Neural crest cell (in vitro differentiated cells): ENCODE measurements at regions not wholly inside any gene's neighbourhood (a gene's known extent, or its start where the extent isn't known, plus 50 kb on each side); places are given as distances from the start of the nearest gene placed in this dataset.

ENCODE experiments used
- DNase-seq: peaks from one replicate; pipeline ENCODE4 v3.0.0; 2021; ENCODE audit warnings: low read depth, mixed read lengths, low spot score
- H3K27ac Mint-ChIP-seq: one replicate; pipeline ENCODE4 v1.8.0; 2021; ENCODE audit warnings: mild to moderate bottlenecking, mixed read lengths; ENCODE audit not compliant: unreplicated experiment
- H3K27me3 Mint-ChIP-seq: 2 replicates; pipeline ENCODE4 v1.8.0; 2021; ENCODE audit warnings: low read depth, mild to moderate bottlenecking, mixed read lengths
- H3K36me3 Mint-ChIP-seq: 2 replicates; pipeline ENCODE4 v1.8.0; 2021; ENCODE audit warnings: low read depth, mild to moderate bottlenecking, mixed read lengths
- H3K4me1 Mint-ChIP-seq: 2 replicates; pipeline ENCODE4 v1.8.0; 2021; ENCODE audit warnings: mixed read lengths
- H3K4me3 Mint-ChIP-seq: one replicate; pipeline ENCODE4 v1.8.0; 2021; ENCODE audit warnings: mild to moderate bottlenecking, mixed read lengths
- H3K9me3 Mint-ChIP-seq: 2 replicates; pipeline ENCODE4 v1.8.0; 2021; ENCODE audit warnings: mixed read lengths
- TF ChIP-seq, protein P1 (sequence below): fragments of 200-600 bp; sonication (generic); conservative IDR thresholded peaks from 2 replicates; pipeline ENCODE4 v1.5.0; 2021; ENCODE audit warnings: antibody characterized with exemption, mild to moderate bottlenecking

DNA sequence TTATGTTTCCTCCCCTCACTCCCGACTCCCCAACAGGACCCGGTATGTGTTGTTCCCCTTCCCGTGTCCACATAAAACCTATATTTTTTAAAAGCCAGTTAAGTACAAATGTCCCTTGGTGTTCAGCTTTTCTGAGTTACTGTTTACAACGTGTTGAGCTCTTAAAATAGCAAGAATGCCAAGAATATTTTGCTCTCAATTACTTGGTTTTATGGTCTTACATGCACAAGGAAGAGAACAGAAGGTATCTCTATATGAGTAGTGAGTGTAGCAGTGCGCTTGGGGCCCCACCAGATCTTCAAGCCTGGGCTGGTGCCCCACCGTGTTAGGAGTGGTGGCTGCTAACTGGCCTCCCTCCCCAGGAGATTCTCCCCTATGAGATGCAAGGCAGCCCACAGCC is 75.3 kb downstream of the RIN2 start:
- H3K27ac Mint-ChIP-seq, result no peak overlapping the region

DNA sequence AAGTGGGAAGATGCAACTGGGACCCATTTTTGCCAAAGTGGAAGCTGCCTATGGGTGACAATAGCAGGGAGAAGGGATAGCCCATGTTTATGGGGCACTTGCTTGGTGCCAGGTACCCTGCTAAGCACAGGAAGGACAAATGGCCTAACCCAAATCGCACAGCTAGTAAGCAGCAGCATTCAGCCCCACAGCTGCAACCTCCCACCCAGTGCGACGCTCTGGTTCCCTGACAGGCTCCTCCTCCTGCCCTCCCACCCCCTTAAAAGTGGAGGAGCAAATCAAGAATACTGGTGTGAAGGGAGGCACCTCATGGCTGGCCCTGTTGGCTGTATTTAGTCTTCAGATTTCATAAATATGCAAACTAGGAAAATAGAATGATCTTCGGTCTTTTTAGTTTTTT is 76.2 kb downstream of the RIN2 start:
- no peak overlapping the region for H3K27ac Mint-ChIP-seq
- TF ChIP-seq, protein P1, sequence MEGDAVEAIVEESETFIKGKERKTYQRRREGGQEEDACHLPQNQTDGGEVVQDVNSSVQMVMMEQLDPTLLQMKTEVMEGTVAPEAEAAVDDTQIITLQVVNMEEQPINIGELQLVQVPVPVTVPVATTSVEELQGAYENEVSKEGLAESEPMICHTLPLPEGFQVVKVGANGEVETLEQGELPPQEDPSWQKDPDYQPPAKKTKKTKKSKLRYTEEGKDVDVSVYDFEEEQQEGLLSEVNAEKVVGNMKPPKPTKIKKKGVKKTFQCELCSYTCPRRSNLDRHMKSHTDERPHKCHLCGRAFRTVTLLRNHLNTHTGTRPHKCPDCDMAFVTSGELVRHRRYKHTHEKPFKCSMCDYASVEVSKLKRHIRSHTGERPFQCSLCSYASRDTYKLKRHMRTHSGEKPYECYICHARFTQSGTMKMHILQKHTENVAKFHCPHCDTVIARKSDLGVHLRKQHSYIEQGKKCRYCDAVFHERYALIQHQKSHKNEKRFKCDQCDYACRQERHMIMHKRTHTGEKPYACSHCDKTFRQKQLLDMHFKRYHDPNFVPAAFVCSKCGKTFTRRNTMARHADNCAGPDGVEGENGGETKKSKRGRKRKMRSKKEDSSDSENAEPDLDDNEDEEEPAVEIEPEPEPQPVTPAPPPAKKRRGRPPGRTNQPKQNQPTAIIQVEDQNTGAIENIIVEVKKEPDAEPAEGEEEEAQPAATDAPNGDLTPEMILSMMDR, result no peak
- H3K27me3 Mint-ChIP-seq, result no peaks in the 10 kb centered on the region

More for the DNA sequence above, 75.3 kb downstream of the RIN2 start:
- no peaks in the 10 kb centered on the region for H3K27me3 Mint-ChIP-seq
- no peak overlapping the region for H3K4me3 Mint-ChIP-seq
- no peaks in the 10 kb centered on the region for H3K9me3 Mint-ChIP-seq
- TF ChIP-seq, protein P1, result no peak
- peaks cover 2% of the 10 kb centered on the region for H3K4me1 Mint-ChIP-seq
- H3K36me3 Mint-ChIP-seq, result no peaks in the 10 kb centered on the region
- no peak for DNase-seq

DNA sequence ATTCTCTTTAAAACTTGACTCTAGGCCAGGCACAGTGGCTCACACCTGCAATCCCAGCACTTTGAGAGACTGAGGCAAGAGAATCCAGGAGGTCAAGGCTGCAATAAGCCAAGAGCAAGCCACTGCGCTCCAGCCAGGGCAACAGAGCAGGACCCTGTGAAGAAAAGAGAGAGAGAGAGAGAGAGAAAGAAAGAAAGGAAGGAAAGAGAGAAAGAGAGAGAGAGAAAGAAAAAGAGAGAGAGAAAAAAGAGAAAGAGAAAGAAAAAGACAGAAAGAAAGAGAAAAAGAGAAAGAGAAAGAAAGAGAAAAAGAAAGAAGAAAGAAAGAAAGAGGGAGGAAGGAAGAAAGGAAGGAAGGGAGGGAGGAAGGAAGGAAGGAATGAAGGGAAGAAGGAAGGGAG is 76.7 kb downstream of the RIN2 start:
- Mint-ChIP-seq H3K4me3 (no peak overlapping the region), H3K4me1 (peaks cover 10% of the 10 kb centered on the region), H3K27me3 (no peaks in the 10 kb centered on the region), H3K36me3 (no peaks in the 10 kb centered on the region), H3K9me3 (no peaks in the 10 kb centered on the region), H3K27ac (no peak overlapping the region)
- TF ChIP-seq, protein P1, result no peak
- no peak for DNase-seq

More for the DNA sequence above, 76.2 kb downstream of the RIN2 start:
- no peak for DNase-seq
- Mint-ChIP-seq H3K9me3 (no peaks in the 10 kb centered on the region), H3K36me3 (no peaks in the 10 kb centered on the region), H3K4me3 (no peak overlapping the region), H3K4me1 (peaks cover 5% of the 10 kb centered on the region)

DNA sequence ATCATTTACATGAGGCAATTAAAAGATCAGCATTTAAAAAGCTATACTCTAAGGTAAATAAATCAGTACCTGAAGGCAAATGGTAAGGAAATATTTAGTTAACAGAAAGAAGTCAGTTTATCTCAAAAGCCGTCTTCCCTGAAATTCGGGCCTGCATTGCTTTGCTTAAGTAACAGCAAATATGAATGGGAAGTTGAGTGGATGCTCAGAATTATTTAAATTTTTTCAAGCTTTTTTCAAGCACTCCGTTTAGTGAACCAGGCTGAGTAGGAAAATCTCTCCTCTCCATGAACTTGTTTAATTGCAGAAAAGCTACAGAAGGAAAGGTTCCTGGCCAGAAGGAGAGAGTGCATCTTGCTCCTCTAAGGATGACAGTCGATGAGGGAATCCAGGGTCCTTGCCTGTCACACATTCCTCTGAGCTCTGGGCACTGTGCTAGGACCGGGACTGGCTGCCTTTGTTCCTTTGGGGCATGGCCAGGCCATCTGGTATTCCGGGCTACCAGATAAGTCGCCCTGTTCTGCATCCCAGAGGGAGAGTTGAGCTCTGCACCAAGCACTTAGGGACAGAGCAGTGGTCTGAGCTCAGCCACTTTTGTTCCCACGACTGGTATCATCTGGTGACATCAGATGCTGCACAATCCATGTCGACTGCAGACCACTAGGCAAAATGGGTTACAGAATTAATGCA is 77.6 kb downstream of the RIN2 start:
- Mint-ChIP-seq H3K36me3 (no peaks in the 10 kb centered on the region), H3K4me3 (no peak overlapping the region), H3K27ac (peak overlapping the region; percentile 71), H3K9me3 (no peaks in the 10 kb centered on the region), H3K4me1 (peaks cover 10% of the 10 kb centered on the region), H3K27me3 (no peaks in the 10 kb centered on the region)
- TF ChIP-seq, protein P1, result no peak
- DNase-seq, result no peak

DNA sequence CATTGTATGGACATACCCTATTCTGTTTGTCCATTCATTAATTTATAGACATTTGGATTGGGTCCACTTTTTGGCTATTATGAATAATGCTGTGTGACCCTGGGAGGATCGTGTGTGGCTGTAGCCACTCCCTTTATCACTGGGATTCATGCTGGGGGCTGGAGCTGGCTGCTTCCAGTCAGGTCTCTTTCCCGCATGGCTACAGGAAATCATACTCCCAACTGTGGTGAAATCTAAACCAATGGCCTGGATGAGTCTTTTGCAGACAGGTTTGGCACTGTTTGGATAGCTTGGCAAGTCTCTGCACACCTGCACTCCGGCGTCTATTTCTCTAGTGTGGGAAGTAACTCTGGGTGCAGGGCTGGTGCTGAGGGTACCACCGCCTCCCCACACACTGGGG is 80.4 kb downstream of the RIN2 start:
- DNase-seq, result no peak
- H3K4me3 Mint-ChIP-seq, result no peak overlapping the region
- peaks cover 12% of the 10 kb centered on the region for H3K36me3 Mint-ChIP-seq
- H3K9me3 Mint-ChIP-seq, result peaks cover 6% of the 10 kb centered on the region
- TF ChIP-seq, protein P1, result no peak
- peaks cover 10% of the 10 kb centered on the region for H3K4me1 Mint-ChIP-seq
- H3K27ac Mint-ChIP-seq, result no peak overlapping the region
- H3K27me3 Mint-ChIP-seq, result no peaks in the 10 kb centered on the region
